GM12875 (cell line): ENCODE measurements at regions not wholly inside any gene's neighbourhood (a gene's known extent, or its start where the extent isn't known, plus 50 kb on each side); places are given as distances from the start of the nearest gene placed in this dataset.

Experiments used
- H3K4me3 ChIP-seq: one replicate; pipeline ENCODE4 v1.5.1; 2011; ENCODE audit warnings: low read depth, low read length, control low read depth
- TF ChIP-seq, protein P1 (sequence below): IDR thresholded peaks from 2 replicates; pipeline ENCODE4 v1.5.1; 2011; ENCODE audit warnings: low read depth, mild to moderate bottlenecking, control low read depth, inconsistent platforms, low read length, moderate library complexity, borderline replicate concordance; ENCODE audit not compliant: insufficient read depth

DNA sequence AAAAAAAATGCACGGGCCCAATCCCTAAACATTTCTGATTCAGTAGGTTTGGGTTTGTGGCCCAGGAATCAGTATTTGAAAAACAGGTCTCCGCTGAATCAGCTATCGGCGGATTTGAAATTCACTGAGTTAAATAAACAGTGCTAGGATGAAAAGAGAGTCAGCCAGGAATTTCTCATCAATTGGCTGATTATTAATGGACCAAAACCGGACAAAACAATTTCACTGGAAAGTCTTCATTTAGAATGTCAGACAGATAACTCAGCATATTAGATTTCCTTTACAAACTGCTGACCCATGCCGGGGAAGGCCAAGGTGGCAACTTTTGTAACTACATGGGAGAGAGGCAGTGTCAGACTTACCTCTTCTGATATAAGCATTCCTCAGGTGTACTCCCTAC lies 99.4 kb upstream of the LSM6 start:
- TF ChIP-seq, protein P1, sequence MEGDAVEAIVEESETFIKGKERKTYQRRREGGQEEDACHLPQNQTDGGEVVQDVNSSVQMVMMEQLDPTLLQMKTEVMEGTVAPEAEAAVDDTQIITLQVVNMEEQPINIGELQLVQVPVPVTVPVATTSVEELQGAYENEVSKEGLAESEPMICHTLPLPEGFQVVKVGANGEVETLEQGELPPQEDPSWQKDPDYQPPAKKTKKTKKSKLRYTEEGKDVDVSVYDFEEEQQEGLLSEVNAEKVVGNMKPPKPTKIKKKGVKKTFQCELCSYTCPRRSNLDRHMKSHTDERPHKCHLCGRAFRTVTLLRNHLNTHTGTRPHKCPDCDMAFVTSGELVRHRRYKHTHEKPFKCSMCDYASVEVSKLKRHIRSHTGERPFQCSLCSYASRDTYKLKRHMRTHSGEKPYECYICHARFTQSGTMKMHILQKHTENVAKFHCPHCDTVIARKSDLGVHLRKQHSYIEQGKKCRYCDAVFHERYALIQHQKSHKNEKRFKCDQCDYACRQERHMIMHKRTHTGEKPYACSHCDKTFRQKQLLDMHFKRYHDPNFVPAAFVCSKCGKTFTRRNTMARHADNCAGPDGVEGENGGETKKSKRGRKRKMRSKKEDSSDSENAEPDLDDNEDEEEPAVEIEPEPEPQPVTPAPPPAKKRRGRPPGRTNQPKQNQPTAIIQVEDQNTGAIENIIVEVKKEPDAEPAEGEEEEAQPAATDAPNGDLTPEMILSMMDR, result no peak
- no peak overlapping the region for H3K4me3 ChIP-seq

DNA sequence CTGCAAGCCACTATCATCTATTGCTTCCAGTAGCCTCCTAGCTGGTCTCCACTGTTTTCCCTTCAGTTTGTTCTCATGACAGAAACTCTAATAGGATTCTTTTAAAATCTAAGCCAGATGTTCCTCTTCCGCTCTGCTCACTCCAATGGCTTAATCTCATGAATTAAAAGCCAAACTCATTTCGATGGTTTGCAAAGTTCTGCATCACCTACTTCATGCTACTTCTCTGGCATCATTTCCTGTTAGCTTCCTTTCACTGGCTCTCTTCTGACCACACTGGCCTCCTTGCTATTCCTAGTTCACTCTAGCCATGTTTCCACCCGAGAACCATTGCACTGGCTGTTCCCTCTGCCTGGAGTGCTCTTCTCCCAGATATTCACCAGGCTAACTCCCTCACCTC lies 102.0 kb upstream of the LSM6 start:
- H3K4me3 ChIP-seq, result no peak overlapping the region
- TF ChIP-seq, protein P1, result no peak

DNA sequence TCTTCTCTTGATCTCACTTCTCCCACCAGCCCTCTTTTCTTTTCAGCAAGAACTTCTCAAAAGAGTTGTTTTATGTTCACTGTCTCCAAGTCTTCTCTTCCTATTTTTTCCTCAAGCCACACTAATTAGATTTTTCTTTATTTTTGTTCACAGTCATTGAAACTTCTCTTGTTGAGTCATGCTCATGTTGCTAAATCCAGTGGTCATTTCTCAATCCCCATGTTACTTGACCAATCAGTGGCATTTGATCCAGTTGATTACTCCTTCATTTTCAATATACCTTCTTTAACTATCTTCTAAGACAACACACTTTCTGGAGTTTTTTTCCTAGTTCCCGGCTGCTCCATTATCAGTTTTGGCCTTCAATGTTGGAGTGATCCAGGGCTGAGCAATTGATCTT lies 103.1 kb upstream of the LSM6 start:
- TF ChIP-seq, protein P1, result no peak
- H3K4me3 ChIP-seq, result no peak overlapping the region

DNA sequence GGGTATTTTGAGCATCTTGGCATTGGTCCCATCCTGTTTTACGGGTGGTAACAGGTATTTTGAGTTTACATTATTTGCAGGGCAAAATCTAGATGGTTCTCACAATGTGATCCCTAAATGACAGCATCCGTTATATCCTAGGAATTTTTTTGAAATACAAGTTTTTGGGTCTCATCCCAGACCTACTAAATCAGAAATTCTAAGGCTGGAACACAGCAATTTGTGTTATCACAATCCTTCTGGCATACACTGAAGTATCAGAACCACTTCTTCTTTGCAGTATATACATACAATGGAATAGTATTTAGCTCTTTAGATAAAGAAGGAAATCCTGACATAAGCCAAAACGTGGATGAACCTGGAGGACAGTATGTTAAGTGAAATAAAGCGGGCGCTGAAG lies 104.1 kb upstream of the LSM6 start:
- TF ChIP-seq, protein P1, result no peak
- no peak overlapping the region for H3K4me3 ChIP-seq

DNA sequence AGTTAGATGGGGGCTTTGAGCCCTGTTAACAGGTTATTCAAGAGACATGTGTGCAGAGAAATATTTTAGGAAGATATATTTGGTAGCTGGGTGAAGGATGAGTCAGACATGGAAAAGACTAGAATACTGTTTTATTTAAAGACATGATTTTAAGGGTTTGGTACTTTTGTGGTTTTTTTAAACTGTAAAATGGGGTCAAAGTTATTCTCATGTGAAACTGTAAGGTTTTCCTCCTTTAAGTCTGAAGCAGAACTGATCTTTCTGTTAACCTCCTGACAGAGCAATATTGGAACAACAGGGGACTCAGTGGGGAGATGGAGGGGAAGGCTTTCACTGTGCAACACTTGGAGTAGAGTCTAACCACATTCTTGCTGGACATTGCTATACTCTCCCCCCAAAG lies 112.4 kb upstream of the LSM6 start:
- TF ChIP-seq, protein P1, result no peak
- no peak overlapping the region for H3K4me3 ChIP-seq

DNA sequence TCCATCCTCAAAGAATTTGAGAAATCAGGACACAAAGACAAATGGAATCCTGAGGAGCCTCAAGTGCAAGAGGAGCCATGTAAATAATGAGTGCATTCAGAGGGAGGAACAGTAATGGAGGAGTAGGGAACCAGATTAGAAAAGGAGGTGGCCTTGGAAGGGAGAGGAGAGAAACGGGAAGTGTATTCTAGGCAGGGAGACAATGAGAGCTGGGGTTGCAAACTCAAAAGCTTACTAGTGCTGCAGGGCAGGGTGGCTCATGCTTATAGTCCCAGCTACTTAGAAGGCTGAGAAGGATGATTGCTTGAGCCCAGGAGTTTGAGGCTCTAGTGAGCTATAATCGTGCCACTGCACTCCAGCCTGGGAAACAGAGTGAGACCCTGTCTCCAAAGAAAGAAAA lies 113.2 kb upstream of the LSM6 start:
- no peak overlapping the region for H3K4me3 ChIP-seq
- TF ChIP-seq, protein P1, result no peak

DNA sequence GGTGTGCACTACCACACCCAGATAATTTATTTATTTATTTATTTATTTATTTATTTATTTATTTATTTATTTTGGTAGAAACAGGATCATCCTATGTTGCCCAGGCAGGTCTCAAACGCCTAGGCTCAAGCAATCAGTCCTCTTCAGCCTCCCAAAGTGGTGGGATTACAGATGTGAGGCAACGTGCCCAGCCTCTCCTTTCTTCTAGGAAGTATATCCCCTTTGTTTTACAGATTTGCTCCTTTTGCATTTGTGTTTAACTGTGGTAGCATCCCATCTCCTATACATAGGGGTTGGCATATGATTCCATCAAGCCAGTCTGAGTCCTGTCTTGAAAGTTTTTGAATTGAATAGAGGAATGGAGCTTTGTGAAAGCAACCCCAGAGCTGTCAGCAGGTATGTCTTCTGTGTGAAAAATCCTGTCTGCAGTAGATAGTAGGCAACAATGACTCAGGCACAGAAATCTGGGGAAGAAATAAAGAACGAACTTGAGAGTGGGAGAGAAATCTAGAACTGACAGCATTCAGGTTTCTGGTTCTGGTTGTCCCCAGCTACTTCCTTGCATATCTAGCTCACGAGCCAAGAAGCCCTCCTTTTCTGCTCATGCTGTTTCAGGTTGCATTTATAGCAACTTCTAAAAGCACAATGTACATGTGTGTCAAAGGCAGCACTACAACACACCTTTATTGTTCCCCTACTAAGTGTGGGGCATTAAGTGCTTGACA lies 113.7 kb upstream of the LSM6 start:
- no peak overlapping the region for H3K4me3 ChIP-seq
- TF ChIP-seq, protein P1, result no peak
